Adrenal gland (tissue), 9 donors: ENCODE measurements at regions not wholly inside any gene's neighbourhood (a gene's known extent, or its start where the extent isn't known, plus 50 kb on each side); places are given as distances from the start of the nearest gene placed in this dataset.

Experiments
- DNase-seq, 7 donors: peaks; one replicate each; pipeline ENCODE4 v3.0.0-alpha.2; 2019 to 2020
- H3K27ac ChIP-seq, 5 donors: fragments of 200-600 bp; sonication (generic) in 4 of 5; 1 replicate in 3 of 5; 2 replicates in 2 of 5; pipeline versions ENCODE4 v1.5.1 to v1.8.0; 2016 to 2020; ENCODE audit warnings: mild to moderate bottlenecking in 1 of 5
- H3K27me3 ChIP-seq: fragments of 200-600 bp; 2 replicates; pipeline ENCODE4 v1.8.0; 2021
- H3K36me3 ChIP-seq, 2 donors: fragments of 200-600 bp; replicated peaks in 1 of 2; 1 replicate in 1 of 2; 2 replicates in 1 of 2; pipeline versions ENCODE4 v1.5.1 to v1.8.0; 2018 to 2022
- H3K4me1 ChIP-seq, 2 donors: fragments of 200-600 bp; replicated peaks in 1 of 2; 1 replicate in 1 of 2; 2 replicates in 1 of 2; pipeline versions ENCODE4 v1.5.1 to v1.8.0; 2018 to 2021
- H3K4me3 ChIP-seq, 4 donors: fragments of 200-600 bp; sonication (generic) in 3 of 4; one replicate each; pipeline ENCODE4 v1.5.1; 2016 to 2018
- H3K9me3 ChIP-seq, 3 donors: fragments of 200-600 bp; sonication (generic) in 1 of 3; replicated peaks in 1 of 3; 1 replicate in 2 of 3; 2 replicates in 1 of 3; pipeline versions ENCODE4 v1.5.1 to v1.8.0; 2016 to 2021
- POLR2A ChIP-seq, 2 donors: fragments of 450-650 bp; IDR thresholded peaks; one replicate each; pipeline ENCODE4 v1.6.1; 2017; ENCODE audit warnings: antibody characterized with exemption in 2 of 2, mild to moderate bottlenecking in 2 of 2, moderate library complexity in 1 of 2
- WGBS, 4 donors: extraction: QIAGEN DNeasy Blood & Tissue Kit in 2 of 4; methylation state at CpG; one replicate each; pipeline versions ENCODE4 v1.1.5 to v1.1.7; 2013 to 2017; 5-methylcytosine and 5-hydroxymethylcytosine counted together
- intact Hi-C, 2 donors: fragments of 100-400 bp; cut with DNase I; formaldehyde crosslinking; loops; one replicate each; pipeline versions ENCODE4 v1.14.1 to v1.15.0; 2022 to 2023
- TF ChIP-seq, protein P1 (sequence below), 6 experiments: fragments of 450-650 bp in 4 of 6; fragments of 200-600 bp in 2 of 6; sonication (generic) in 1 of 6; IDR thresholded peaks; 1 replicate in 5 of 6; 2 replicates in 1 of 6; pipeline versions ENCODE4 v1.5.1 to v1.8.0; 2016 to 2021; ENCODE audit warnings: antibody characterized with exemption in 6 of 6, mild to moderate bottlenecking in 2 of 6, moderate library complexity in 1 of 6
- donor health status: healthy with polysubstance abuse.
- donor health status: Bipolar disorder and iron deficiency.
- donor health status: DM: yes; HTN: yes; CAD: no.
- donor health status: DM: no; HTN: no; CAD: no.
- donor health status: DM: no; HTN: no; CAD: no.

DNA sequence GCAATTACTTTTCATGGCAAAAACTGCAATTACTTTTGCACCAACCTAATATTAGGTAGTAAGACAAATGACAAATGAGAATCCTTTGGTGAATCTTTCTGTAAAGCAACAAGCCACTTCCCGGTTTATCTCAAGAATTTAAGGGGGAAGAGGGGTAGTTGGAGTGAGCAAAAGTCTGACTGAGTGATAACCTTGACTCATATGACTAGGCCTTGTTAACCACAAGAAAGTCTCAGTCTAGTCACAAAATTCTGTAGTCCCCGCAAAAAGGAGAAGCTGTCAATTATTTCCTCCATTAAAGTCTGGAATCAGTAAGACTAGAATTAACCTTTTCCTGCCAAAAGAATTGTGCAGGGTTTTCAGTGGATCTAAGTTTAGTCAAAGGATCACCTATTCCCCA lies 72.2 kb upstream of the GNAO1 start:
- Histone ChIP-seq H3K4me3 (no peak overlapping the region), H3K36me3 (no peaks in the 10 kb centered on the region), H3K27me3 (no peaks in the 10 kb centered on the region), H3K9me3 (no peaks in the 10 kb centered on the region), H3K27ac (no peak overlapping the region), H3K4me1 (no peaks in the 10 kb centered on the region)
- TF ChIP-seq POLR2A (IDR thresholded peaks at IDR 0.05) = no peak
- TF ChIP-seq, protein P1, sequence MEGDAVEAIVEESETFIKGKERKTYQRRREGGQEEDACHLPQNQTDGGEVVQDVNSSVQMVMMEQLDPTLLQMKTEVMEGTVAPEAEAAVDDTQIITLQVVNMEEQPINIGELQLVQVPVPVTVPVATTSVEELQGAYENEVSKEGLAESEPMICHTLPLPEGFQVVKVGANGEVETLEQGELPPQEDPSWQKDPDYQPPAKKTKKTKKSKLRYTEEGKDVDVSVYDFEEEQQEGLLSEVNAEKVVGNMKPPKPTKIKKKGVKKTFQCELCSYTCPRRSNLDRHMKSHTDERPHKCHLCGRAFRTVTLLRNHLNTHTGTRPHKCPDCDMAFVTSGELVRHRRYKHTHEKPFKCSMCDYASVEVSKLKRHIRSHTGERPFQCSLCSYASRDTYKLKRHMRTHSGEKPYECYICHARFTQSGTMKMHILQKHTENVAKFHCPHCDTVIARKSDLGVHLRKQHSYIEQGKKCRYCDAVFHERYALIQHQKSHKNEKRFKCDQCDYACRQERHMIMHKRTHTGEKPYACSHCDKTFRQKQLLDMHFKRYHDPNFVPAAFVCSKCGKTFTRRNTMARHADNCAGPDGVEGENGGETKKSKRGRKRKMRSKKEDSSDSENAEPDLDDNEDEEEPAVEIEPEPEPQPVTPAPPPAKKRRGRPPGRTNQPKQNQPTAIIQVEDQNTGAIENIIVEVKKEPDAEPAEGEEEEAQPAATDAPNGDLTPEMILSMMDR (IDR thresholded peaks at IDR 0.05) = no peak
- WGBS, 4 donors = 53 to 68% (median 59%) methylated on average over 2 of the region's 2 CpGs
- no peak for DNase-seq
- intact Hi-C loops = no loop called here

DNA sequence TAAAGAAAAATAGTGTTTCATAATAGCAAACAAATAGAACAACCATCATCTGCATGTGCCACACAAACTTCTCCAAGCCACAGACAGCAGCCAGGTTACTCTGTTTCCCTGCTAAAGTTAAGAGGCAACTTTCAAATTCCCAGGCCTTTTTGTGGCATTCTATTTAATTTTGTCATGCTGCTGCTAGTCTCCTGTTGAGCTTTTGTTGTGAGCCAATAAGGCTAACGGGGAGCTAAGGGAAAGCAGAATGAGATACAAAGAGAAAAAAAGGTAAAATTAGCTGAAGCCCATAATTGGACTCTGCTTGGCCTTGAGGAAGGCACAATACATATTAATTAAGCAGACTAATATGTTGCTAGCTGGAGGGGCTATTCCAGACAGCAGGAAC lies 74.7 kb upstream of the GNAO1 start:
- 46 to 69% (median 63%) methylated on average over 1 of the region's 1 CpG for WGBS, 4 donors
- TF ChIP-seq, protein P1 (IDR thresholded peaks at IDR 0.05) = no peak

DNA sequence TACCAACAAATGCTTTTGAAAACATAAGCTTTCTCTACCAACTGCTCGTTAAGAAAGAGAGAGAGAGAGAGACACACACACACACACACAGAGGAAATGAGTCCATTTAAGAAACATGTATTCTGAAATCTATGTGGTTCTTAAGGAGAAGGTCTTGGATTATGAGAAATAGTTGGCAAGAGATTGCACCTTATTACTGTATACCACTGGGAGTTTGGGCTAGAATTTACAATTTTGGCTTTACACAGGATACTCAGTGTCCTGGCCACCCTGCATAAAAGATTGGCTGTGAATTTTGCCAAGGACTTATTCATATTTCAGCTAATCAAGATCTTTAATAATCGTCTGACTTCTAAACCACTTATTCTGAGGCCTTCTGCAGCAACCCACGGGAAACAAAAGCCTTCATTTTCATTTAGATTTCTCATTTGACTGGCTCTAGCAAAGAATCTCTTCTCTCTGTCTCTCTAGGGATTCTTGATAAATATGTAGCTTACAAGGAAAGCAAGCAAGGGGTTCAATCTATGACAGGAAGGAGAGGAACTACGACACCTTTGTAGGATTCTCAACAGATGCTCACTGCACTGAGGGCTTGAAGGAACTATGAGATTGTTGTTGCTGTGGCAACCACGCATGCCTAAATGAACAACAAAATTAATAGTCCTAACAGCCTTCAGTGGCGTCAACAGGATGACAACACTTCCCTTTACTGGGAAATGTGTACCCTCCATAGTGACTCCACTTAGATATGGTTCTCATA lies 75.3 kb upstream of the GNAO1 start:
- Histone ChIP-seq H3K36me3 (no peaks in the 10 kb centered on the region), H3K27ac (no peak overlapping the region), H3K4me3 (no peak overlapping the region), H3K9me3 (no peaks in the 10 kb centered on the region), H3K27me3 (no peaks in the 10 kb centered on the region), H3K4me1 (peaks cover 0 to 4% of the 10 kb centered on the region in 2 donors)
- DNase-seq = peak in 1 of 7 donors; percentile 57
- WGBS, 4 donors = 59 to 65% (median 62%) methylated on average over 6 of the region's 6 CpGs
- no peak for TF ChIP-seq POLR2A (IDR thresholded peaks at IDR 0.05)
- TF ChIP-seq, protein P1 (IDR thresholded peaks at IDR 0.05) = no peak
- intact Hi-C loops = no loop called here

More for the DNA sequence above, 74.7 kb upstream of the GNAO1 start:
- Histone ChIP-seq H3K36me3 (no peaks in the 10 kb centered on the region), H3K27me3 (no peaks in the 10 kb centered on the region), H3K9me3 (no peaks in the 10 kb centered on the region), H3K4me3 (no peak overlapping the region), H3K4me1 (peaks cover 0 to 4% of the 10 kb centered on the region in 2 donors), H3K27ac (no peak overlapping the region)
- intact Hi-C loops = no loop called here
- DNase-seq = no peak

DNA sequence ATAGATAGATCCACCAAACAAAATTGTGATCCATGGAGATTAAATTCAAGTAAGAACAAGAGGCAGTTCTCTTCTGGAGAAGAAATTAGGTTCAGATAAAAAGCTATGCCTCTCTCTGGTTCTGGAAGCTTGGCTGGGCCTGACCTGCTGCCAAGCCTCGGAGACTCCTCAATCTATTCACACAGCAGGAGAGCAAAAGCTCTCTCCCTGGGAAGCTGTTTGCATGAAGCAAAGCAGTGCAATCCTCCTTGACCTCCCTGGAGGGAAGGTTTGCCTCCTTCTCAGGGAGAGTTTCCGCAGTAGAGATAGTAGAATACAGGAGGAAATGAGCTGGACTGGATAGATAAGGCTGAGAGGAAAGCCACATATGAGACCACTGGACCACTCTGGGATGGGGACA lies 78.1 kb upstream of the GNAO1 start:
- Histone ChIP-seq H3K4me3 (no peak overlapping the region), H3K36me3 (no peaks in the 10 kb centered on the region), H3K27ac (no peak overlapping the region), H3K27me3 (no peaks in the 10 kb centered on the region), H3K9me3 (no peaks in the 10 kb centered on the region), H3K4me1 (peaks cover 0 to 4% of the 10 kb centered on the region in 2 donors)
- 34 to 58% (median 44%) methylated on average over 2 of the region's 2 CpGs for WGBS, 4 donors
- DNase-seq = no peak
- no peak for TF ChIP-seq POLR2A (IDR thresholded peaks at IDR 0.05)
- intact Hi-C loops = no loop called here

DNA sequence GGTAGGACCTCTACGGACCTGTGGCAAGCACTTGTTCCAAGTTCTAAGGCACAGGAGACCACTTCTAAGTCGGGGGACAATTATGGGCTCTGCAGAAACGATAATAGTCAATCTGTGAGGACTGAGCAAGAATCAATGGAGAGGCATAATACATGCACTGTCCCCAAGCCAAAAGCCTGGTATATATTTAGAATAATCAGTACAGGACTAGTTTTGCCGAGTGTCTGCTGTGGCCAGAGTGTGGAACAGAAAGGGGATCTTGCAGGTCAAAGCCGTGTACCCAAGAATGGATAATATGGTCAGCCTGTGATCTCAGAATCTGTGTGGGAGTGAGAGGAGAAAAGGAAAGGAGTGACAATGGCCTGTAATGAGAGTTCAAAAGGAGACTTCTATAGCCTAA lies 80.2 kb upstream of the GNAO1 start:
- H3K27me3 ChIP-seq = no peaks in the 10 kb centered on the region
- no peak overlapping the region for H3K4me3 ChIP-seq
- H3K27ac ChIP-seq = no peak overlapping the region
- TF ChIP-seq POLR2A (IDR thresholded peaks at IDR 0.05) = no peak
- TF ChIP-seq, protein P1 (IDR thresholded peaks at IDR 0.05) = no peak
- 62 to 81% (median 65%) methylated on average over 5 of the region's 5 CpGs for WGBS, 4 donors
- H3K36me3 ChIP-seq = no peaks in the 10 kb centered on the region
- H3K4me1 ChIP-seq = peaks cover 0 to 4% of the 10 kb centered on the region in 2 donors
- DNase-seq = no peak
- intact Hi-C loops = no loop called here
- H3K9me3 ChIP-seq = no peaks in the 10 kb centered on the region
